SKM-1 treated with dmso at 0.1 percent for 144 hours (cell line): ENCODE measurements at regions not wholly inside any gene's neighbourhood (a gene's known extent, or its start where the extent isn't known, plus 50 kb on each side); places are given as distances from the start of the nearest gene placed in this dataset.

Source experiments
- DNase-seq: peaks from one replicate; lab custom pipeline; 2025; ENCODE audit not compliant: unreplicated experiment; lab: John Stamatoyannopoulos, UW

DNA sequence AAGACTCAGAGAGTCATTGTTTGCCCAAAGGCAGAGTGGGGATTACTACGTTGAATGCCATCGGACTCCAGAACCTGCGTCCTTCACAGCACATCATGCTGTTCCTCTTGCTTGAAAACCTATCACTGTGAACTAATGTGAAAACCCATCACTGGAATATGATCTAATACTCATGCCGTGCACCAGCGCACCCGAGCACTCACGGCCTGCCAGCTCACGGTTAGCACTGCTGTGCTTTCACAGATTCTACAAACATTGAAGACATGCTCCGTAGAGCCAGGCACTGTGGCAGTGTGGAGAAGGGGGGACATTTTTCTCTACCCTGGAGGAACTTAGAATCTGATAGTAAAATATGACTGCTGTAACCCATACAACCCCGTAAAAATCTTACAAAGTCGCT, 350.4 kb downstream of the C16orf95 start:
- no peak for DNase-seq

DNA sequence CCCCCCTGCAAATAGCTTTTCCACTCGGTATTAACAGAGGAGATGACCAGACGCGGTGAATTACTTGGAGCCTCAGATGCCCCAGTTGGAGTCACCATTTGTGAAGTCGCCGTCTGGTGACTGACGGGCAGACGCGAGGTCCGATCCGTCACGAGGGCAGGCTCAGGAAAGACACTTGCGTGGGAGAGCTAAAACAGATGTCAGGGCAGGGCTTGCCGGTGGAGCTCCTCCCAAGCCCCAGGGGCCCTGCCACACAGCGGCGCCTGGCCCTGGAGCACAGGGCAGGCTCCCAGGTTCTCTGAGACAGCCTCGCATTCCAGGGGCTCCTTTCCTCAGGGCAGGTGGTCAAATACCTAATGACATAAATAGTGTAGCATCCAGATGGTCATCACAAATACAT, 348.3 kb downstream of the C16orf95 start:
- no peak for DNase-seq

DNA sequence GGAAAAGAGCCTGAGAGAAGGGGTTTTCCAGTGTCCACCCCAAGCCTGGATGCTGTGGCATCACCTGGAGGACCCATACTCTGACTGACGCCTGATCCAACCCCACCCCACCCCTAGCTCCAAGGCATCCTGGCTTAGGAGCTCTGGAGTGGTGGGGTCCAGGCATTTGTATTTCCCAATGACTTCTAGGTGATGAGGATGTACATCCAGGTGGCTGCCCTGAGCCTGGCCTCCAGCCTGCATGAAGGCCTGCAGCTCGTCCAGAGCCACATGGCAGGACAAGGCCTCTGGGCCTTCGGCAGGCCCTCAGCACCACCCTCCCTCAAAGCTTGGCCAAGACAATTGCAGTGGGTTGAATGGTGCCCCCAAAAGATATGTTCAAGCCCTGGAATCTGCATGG, 347.5 kb downstream of the C16orf95 start:
- DNase-seq = no peak

DNA sequence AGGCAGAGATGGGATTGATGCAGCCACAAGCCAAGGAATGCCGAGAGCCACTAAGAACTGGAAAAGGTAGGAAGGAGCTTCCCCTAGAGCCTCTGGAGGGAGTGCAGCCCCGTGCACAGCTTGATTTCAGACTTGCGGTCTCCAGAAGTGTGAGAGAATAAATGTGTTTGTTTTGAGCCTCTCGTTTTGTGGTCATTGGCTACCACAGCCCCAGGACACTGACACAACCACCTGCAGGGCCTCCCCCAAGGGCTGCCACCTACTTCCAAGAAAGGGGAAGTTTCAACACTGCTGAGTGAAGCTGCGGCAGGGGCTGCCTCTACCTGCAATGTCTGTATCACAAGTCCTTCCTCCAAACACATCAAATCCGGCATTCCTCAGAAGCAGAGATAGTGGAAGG, 346.9 kb downstream of the C16orf95 start:
- no peak for DNase-seq

DNA sequence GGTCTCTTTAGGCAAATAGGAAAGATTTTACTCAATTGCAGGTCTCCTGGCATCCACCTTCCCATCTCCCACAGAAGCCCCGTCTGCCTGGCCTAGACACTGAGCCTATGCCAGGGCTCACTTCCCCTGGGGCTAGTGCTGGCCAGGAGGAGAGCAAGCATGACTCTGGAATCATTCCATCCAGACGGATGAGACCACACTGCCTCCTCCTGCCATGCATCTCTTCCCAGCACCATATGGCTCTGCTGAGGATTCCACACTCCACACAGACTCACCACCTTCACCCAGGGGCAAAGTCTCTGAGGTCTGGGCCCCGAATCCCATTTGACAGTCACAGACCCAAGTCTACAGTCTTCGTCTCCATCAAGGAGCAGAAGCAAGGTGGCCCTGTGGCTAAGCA, 346.5 kb downstream of the C16orf95 start:
- no peak for DNase-seq

DNA sequence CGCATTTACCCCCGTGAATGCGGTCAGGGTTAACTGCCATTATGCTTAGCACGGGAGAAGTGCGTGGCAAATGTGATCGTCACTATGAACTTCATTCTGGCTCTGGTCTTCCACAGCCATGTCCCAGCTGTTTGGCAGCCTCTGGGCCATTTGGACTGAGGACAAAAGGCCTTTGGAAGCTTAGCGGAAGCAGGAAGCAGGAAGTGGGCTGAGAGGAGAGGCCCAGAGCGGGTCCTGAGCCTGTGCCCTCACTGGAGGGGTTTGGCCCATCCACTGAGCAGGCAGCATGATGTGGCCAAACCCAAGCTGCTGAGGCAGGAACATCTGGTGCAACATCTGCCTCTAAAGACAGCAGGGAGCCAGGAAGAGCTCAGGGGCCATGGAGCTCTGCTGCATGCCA, 345.9 kb downstream of the C16orf95 start:
- no peak for DNase-seq

DNA sequence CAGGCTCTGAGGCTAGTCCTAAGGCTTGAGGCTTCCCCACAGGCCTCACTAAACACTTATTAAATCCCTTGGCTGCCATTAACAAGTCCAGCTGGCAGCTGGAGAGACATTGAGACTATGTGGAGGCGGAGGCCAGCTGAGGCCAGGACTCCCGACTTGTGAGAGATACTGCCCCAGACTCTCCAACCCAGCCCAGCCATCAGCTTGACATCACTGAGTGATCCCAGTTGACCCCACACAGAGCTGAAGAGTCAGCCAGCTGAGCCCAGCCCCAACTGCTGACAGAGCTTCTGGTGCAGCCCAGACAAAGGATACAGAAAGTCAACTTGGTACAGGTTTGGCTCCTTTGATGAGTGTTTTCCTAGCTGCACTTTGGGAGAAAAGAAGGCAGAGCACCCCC, 343.1 kb downstream of the C16orf95 start:
- DNase-seq = no peak

DNA sequence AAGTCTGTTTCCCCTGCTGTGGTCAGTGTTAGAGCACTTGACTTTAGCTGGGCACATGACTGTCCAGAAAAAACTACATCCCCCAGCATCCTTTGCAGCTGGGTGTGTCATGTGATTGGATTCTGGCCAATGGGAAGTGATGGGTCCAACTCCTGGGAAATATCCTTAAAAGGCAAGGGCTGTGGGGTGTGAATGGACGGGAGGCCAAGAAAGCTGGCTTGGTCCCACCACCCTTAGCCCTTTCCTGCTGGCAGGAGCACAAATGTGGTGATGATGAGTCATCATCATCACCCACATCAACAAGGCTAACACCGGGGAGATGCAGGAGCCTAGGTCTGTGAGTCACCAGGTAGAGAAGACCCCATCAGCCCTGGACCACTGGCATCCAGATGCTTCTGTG, 341.7 kb downstream of the C16orf95 start:
- DNase-seq = no peak

DNA sequence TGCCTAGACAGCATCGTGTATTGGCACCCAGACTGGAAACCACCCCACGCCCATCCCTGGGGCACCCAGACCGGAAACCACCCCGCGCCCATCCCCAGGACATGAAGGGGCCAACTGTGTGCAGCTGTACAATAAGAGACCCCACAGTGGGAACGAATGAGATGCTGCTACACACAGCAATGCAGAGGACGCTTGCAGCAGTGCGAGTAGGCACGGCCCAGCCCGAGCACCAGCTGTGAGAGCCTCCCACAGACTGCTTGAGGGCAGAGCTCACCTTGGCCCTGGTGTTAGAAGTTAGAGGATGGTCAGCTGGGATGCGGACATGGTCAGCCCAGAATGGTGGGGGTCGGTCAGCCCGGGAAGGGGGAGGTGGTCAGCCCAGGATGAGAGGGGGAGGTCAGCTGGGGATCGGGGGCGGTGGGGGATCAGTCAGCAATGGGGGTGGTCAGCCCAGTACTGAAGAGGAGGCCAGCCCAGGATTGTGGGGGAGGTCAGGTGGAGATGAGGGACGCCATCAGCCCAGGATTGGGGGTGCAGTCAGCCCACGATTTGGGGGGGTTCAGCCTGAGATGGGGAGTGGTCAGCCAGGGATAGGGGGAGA, 340.0 kb downstream of the C16orf95 start:
- no peak for DNase-seq

DNA sequence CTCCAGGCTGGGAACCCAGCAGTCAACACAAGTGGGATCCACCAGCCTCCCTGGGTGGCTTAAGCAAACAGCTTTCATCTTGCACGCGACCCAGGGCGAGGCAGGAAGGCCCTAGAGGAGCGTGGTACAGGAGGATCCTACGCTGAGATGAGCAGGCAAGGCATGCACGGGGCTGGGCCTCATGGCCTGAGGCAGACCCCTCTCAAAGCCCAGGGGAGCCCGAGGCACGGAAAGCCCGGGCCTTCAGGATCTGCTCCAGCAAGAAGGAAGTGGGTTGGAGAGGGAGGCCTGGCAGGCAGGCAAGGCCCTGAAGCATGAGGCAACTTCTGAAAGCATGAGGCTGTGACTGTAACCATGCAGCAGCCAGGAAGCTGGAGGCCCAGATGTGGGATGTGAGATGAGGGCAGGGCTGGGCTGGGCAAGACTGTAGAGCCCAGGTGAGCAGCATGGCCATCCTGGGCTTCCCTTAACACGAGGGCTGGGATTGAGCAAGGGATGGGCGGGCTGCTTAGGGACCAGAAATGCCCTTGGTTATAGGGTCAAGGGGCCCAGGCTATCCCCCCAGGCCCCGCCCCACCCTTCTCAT, 338.7 kb downstream of the C16orf95 start:
- no peak for DNase-seq

DNA sequence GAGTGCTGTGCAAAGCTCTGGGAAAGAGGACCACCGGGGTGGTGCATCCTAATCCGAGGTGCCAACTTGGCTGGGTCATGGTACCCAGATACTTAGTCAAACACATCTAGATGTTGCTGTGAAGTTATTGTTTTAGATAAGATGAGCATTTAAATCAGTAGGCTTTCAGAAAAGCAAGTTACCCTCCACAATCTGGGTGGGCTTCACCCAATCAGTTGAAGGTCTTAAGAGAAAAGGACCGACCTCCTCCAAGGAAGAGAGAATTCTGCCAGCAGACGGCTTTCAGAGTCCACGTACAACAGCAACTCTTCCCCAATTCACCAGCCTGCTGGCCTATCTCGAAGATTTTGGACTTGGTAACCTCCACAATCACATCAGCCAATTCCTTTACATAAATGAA, 338.1 kb downstream of the C16orf95 start:
- DNase-seq = no peak

DNA sequence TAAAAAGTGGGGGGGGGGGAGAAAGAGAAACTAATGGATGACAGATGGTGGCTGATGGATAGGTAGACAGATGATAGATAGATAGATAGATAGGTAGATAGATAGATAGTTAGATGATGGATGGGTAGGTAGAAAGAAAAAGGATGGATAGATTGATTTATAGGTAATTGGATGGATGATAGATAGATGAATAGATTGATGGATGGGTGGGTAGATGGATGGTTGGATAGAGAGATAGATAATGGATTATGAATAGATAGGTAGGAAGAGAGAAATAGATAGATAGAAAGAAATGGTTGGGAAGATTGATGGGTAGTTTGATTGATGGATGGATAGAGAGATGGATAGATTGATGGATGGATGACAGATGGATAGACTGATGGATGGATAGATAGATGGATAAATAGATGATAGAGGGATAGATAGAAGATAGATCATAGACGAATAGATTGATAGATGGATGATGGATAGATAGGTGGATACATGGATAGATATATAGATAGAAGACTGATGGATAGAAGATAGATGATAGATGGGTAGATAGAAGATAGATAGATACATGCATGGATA, 337.1 kb downstream of the C16orf95 start:
- no peak for DNase-seq

DNA sequence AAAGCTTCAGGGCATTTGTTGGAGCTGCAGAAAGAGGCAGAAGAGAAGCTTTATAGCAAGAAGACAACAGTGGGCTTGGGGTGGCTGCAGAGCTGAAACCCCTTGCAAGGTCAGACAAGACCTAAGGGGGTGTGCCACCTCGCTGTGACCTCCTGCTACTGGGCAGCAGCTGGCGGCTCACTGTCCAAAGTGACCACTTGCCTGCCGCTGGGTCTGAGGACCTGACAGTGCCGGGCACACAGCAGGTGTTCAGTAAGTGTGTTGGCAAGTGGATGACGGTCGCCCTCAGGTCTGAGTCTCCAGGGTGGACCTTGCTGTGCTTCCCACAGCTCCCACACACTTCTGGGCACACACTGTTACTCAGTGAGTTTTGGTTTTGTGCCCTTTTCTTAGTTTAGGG, 336.5 kb downstream of the C16orf95 start:
- DNase-seq = no peak

DNA sequence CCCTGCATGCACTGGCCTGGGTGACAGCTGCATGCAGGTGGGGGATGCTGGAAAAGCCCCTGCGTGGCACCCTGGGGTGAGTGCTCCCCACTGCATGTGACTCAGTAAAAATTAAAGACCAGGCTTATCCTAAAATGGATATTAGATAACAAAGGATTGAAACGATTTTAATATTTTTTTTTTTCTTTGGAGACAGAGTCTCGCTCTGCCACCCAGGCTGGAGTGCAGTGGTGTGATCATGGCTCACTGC, 334.9 kb downstream of the C16orf95 start:
- no peak for DNase-seq

DNA sequence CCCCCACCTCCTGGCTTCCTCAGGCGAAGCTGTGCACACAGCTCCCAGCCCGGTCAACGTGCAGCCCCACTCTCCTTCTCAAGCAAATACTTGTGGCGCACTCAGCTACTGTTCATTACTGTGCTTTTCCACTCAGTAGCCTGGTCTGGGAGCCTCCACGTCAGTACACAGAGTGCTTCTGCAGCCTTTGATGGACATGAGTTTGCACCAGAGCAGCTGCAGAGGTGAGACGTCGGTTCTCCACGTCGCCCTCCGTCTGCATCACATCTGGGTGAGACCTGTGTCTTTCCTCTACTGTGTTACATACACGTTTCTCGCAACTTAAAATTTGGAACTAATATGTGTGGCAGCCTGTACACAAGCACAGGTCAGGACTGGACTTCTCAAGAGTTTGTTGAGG, 334.3 kb downstream of the C16orf95 start:
- no peak for DNase-seq

DNA sequence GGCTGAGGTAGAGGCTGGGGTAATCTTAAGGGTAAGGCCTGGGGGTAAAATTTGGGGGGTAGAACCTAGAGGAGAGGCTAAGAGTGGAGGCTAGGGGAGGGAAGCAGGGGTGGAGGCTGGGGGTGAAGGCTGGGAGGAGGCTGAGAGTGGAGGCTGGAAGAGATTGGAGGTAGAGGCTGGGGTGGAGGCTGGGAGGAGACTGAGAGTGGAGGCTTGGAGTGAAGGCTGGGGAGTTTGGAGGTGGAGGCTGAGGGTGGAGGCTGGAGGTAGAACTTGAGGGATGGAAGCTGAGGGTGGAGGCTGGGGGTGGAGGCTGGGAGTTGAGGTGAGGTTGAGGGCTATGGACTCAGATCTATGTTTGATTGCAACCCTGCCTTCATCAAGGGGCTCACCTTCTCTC, 333.6 kb downstream of the C16orf95 start:
- DNase-seq = no peak

DNA sequence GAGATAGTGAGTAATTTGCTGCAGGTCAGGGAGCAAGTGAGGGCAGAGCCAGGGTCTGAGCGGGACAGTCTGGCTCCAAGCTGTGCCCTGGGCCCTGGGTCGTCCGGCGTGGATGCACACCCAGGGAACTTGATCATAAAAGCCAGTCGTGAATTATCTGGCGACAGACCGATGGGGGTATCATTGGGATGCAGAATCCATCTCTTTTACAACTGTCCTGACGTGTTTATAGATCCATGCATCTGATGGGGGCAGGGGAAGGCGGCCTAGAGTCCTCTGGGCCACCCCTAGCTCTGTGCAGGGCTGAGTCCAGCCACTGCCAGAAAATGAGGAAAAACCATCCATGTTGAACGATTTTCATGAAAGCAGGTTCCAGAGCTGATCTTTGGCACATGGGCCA, 332.8 kb downstream of the C16orf95 start:
- DNase-seq = no peak

DNA sequence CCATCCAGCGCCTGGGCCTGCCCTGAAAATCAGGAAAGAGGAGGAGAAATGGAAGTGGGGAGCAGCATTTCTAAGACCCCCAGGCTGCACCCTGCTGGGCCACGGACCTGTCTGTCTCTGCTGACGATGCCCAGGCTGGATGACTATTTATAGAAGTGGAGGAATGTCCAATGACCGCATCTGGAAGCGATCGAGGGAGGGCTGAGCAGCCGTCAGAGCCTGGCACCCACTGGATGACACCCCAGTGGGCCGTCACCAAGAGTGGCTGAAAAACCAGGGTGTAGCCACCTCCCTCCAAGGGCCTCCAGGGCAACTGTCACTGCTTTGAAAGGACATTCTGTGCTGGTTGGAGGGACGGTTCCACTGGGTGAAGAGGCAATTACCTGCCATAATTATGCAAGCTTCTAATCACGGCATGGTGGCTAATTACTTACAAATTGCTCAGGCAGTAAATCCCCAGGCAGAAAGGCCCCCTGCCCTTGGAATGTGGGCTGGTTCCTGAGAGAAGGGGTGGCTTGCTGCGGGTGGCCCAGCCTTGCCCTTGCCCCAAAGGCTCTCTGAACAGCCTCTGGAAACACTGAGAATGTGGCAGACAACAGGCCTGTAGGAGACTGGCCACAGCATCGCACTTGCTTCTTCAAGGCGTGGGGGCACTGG, 332.1 kb downstream of the C16orf95 start:
- DNase-seq = no peak

DNA sequence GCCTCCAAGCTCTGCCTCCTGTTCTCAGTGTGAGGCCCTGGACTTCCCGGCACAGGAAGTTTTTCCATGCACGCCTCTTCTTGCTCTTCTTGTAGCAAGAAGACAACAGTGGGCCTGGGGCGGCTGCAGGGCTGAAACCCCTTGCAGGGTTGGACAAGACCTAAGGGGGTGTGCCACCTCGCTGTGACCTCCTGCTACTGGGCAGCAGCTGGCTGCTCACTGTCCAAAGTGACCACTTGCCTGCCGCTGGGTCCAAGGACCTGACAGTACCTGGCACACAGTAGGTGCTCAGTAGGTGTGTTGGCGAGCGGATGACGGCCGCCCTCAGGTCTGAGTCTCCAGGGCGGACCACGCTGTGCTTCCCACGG, 331.6 kb downstream of the C16orf95 start:
- DNase-seq = no peak

DNA sequence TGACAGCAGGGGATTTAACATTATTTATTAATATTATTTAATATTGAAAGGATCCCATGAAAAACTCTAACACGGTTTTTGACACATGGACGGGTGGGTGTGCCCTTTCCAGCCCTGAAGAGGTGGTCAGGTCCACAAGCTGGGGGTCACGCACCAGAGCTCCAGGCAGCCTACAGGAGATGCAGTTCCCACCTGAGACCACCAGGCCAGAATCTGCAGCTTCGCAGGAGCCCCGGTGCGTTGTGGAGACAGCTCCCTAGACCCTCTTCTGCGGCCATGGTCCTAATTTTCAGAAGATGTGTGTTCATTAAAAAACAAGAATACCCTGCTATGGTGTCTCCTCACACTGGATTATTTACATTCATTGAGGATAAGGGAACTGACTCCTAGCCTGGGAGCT, 331.1 kb downstream of the C16orf95 start:
- DNase-seq = no peak

DNA sequence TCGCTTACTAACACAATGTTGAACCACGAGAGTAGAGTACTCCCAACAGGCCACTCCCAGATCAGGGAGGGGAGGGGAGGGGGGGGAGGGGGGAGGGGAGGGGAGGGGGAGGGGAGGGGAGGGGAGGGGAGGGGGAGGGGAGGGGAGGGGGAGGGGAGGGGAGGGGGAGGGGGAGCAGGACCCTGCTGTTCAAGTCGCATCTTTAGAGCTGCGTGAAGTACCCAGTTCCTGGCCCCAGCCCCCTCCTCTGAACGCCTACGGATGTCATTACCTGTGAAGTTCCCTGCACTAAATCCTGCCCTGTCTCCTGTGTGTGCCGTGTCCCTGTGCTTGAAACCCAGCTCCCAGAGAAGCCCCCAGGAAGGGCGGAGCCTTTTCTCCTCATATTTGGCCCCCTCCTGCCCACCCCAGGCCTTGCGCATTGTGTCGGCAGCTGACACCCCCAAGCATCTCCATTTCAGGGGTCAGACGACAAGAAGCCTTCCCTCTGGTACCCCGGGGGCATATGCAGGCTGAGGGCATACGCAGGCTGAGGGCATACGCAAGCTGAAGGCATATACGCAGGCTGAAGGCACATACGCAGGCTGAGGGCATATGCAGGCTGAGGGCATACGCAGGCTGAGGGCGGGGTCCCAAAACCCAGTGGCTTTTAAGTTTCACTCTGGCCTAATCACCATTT, 330.2 kb downstream of the C16orf95 start:
- DNase-seq = no peak
